MCF 10A (cell line): ENCODE measurements at regions not wholly inside any gene's neighbourhood (a gene's known extent, or its start where the extent isn't known, plus 50 kb on each side); places are given as distances from the start of the nearest gene placed in this dataset.

Experiments
- BruUV-seq: library from RNA; stranded (reverse); fragments of 400-500 nt; replicated peaks from 2 replicates; lab custom pipeline; 2021; lab: Mats Ljungman, UMichigan
- CTCF ChIA-PET: fragments of 300-600 bp; sonication (Branson Sonifier 250); formaldehyde crosslinking; extraction: SDS; loops from one replicate; lab custom pipeline; 2021; ENCODE audit warnings: antibody characterized with exemption, inconsistent platforms; lab: Yijun Ruan, JAX
- POLR2A ChIA-PET: fragments of 300-600, 350-650 bp; sonication (Branson Sonifier 250); formaldehyde crosslinking; extraction: SDS; loops from one replicate; lab custom pipeline; 2020; ENCODE audit warnings: antibody characterized with exemption, inconsistent platforms; lab: Yijun Ruan, JAX
- DNase-seq: peaks from one replicate; pipeline ENCODE4 v3.0.0-alpha.2; 2018; ENCODE audit not compliant: unreplicated experiment
- H3K27ac Mint-ChIP-seq: one replicate; pipeline ENCODE4 v1.8.0; 2022; ENCODE audit warnings: mild to moderate bottlenecking, low read depth, mixed read lengths; ENCODE audit not compliant: unreplicated experiment
- H3K27me3 Mint-ChIP-seq: one replicate; pipeline ENCODE4 v1.8.0; 2022; ENCODE audit warnings: mixed read lengths; ENCODE audit not compliant: insufficient read depth, unreplicated experiment
- H3K36me3 Mint-ChIP-seq: one replicate; pipeline ENCODE4 v1.8.0; 2022; ENCODE audit warnings: mild to moderate bottlenecking, moderate library complexity, mixed read lengths; ENCODE audit not compliant: insufficient read depth, unreplicated experiment
- H3K4me1 Mint-ChIP-seq: one replicate; pipeline ENCODE4 v1.8.0; 2022; ENCODE audit warnings: mixed read lengths; ENCODE audit not compliant: insufficient read depth, unreplicated experiment
- H3K4me3 Mint-ChIP-seq: one replicate; pipeline ENCODE4 v1.8.0; 2022; ENCODE audit warnings: mild to moderate bottlenecking, moderate library complexity, mixed read lengths; ENCODE audit not compliant: unreplicated experiment
- H3K9me3 Mint-ChIP-seq: one replicate; pipeline ENCODE4 v1.8.0; 2022; ENCODE audit warnings: mixed read lengths; ENCODE audit not compliant: unreplicated experiment
- intact Hi-C: fragments of 100-400 bp; cut with micrococcal nuclease; formaldehyde crosslinking; loops from 2 replicates; pipeline ENCODE4 v1.14.1; 2022
- TF ChIP-seq, protein P1 (sequence below): fragments of 200-600 bp; IDR thresholded peaks from one replicate; pipeline ENCODE4 v1.8.0; 2022; ENCODE audit warnings: antibody characterized with exemption, mild to moderate bottlenecking; ENCODE audit not compliant: unreplicated experiment

GRCh38 chrX:13226214-13226613 lies 93.6 kb downstream of the ATXN3L start:
- Mint-ChIP-seq H3K36me3 (no peaks in the 10 kb centered on the region), H3K4me3 (no peak overlapping the region), H3K27ac (no peak overlapping the region), H3K27me3 (peaks cover 20% of the 10 kb centered on the region), H3K9me3 (peaks cover 15% of the 10 kb centered on the region), H3K4me1 (peaks cover 12% of the 10 kb centered on the region)
- intact Hi-C loops = no loop called here
- POLR2A ChIA-PET = no interaction called here
- TF ChIP-seq, protein P1, sequence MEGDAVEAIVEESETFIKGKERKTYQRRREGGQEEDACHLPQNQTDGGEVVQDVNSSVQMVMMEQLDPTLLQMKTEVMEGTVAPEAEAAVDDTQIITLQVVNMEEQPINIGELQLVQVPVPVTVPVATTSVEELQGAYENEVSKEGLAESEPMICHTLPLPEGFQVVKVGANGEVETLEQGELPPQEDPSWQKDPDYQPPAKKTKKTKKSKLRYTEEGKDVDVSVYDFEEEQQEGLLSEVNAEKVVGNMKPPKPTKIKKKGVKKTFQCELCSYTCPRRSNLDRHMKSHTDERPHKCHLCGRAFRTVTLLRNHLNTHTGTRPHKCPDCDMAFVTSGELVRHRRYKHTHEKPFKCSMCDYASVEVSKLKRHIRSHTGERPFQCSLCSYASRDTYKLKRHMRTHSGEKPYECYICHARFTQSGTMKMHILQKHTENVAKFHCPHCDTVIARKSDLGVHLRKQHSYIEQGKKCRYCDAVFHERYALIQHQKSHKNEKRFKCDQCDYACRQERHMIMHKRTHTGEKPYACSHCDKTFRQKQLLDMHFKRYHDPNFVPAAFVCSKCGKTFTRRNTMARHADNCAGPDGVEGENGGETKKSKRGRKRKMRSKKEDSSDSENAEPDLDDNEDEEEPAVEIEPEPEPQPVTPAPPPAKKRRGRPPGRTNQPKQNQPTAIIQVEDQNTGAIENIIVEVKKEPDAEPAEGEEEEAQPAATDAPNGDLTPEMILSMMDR = no peak
- CTCF ChIA-PET = interaction anchor here (1.0 to 1.1 kb wide), 2 partner anchors 20 to 280 kb away, joined by 3 read pairs; no protein-coding TSS in a partner anchor
- no TSS peak for BruUV-seq
- no peak for DNase-seq

DNA sequence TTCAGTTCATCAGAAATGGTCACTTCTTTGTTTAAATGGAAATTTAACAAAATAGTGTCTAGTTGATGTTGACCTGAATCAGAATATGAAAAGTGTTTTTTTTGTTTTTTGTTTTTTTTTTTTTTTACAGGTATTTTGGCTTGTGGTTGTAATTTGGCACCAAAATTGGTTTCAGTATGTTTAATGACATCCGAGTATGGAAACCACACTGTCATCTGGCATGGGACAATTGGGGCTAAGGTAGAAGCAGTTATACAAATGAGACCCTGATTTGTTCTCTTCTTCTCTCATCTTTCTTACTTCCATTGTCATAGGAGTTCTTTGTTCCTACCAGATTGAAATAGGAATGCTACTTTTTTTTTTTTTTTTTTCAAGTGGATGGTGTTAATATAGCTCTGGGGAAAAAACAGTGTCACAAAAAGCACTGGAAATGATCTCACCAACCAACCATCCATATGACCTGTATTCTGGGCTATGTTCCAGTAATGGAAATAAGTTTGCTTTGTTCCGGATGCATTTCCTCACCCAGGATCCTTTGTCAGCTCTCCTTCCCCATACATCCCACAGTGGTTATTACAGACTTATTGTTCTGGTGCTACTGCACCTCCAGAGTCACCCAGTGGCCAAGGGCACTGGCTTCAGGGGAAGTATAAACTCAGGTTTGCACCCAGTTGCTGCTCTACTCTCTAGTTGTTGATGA lies 95.8 kb downstream of the ATXN3L start:
- peaks cover 15% of the 10 kb centered on the region for H3K9me3 Mint-ChIP-seq
- BruUV-seq = no TSS peak
- no peak overlapping the region for H3K4me3 Mint-ChIP-seq
- peak; percentile 95 for DNase-seq
- H3K27ac Mint-ChIP-seq = peak overlapping the region; percentile 67
- intact Hi-C loops = loop anchor here (1.0 to 5.0 kb wide), 4 partner anchors 173 to 277 kb away; partner anchors contain the start of gene TMSB4X
- H3K27me3 Mint-ChIP-seq = peaks cover 20% of the 10 kb centered on the region
- no peaks in the 10 kb centered on the region for H3K36me3 Mint-ChIP-seq
- TF ChIP-seq, protein P1 = no peak
- peaks cover 16% of the 10 kb centered on the region for H3K4me1 Mint-ChIP-seq
- CTCF ChIA-PET = interaction anchor here (0.6 to 2.0 kb wide), 5 partner anchors 160 to 615 kb away, joined by 3 to 8 read pairs (median 4); no protein-coding TSS in a partner anchor
- POLR2A ChIA-PET = interaction anchor here (0.6 kb wide), 1 partner anchor 603 kb away, joined by 4 read pairs; no protein-coding TSS in a partner anchor

GRCh38 chrX:13220916-13221315 lies 98.9 kb downstream of the ATXN3L start:
- H3K4me3 Mint-ChIP-seq = no peak overlapping the region
- H3K27me3 Mint-ChIP-seq = peaks cover 20% of the 10 kb centered on the region
- peaks cover 16% of the 10 kb centered on the region for H3K4me1 Mint-ChIP-seq
- intact Hi-C loops = loop anchor here (5.0 kb wide), 2 partner anchors 176 to 244 kb away; partner anchors contain the start of gene TMSB4X
- CTCF ChIA-PET = interaction anchor here (1.2 to 1.5 kb wide), 3 partner anchors 106 to 274 kb away, joined by 3 to 9 read pairs (median 6); no protein-coding TSS in a partner anchor
- H3K27ac Mint-ChIP-seq = no peak overlapping the region
- H3K9me3 Mint-ChIP-seq = peaks cover 7% of the 10 kb centered on the region
- TF ChIP-seq, protein P1 = no peak
- no TSS peak for BruUV-seq
- no peaks in the 10 kb centered on the region for H3K36me3 Mint-ChIP-seq
- POLR2A ChIA-PET = interaction anchor here (0.7 to 1.1 kb wide), 3 partner anchors 56 to 482 kb away, joined by 3 to 4 read pairs (median 3); no protein-coding TSS in a partner anchor
- peak; percentile 92 for DNase-seq
